GM11168 (cell line): ENCODE measurements at regions not wholly inside any gene's neighbourhood (a gene's known extent, or its start where the extent isn't known, plus 50 kb on each side); places are given as distances from the start of the nearest gene placed in this dataset.

Experiments
- in situ Hi-C: fragments of 300-500 bp; cut with MboI; formaldehyde crosslinking; loops from one replicate; pipeline ENCODE4 v1.12.0; 2022; ENCODE audit warnings: low sequenced_read_pairs; ENCODE audit not compliant: unreplicated experiment

- in situ Hi-C loops, result no loop called here
Observed at GRCh38 chr16:86894925-86895324, 316.6 kb downstream of the FOXL1 start.

DNA sequence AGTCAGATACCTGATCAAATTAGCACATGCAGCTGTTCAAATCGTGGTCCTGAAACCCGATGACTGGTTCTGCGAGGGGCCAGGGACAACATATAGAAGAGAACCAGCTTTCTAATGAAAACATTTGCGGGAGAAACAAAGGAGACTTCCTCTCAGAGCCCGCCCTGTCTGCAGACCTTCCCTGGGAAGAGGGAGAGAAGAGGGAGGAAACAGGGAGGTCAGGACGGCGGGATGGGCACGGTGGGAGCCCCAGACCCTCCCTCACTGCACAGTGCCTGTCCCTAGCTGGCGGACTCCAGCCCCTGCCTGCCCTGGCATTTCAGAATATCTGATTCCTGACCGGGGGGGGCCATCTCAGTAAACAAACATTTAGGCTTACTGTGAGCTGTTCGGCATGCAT, 317.3 kb downstream of the FOXL1 start:
- in situ Hi-C loops, result no loop called here

DNA sequence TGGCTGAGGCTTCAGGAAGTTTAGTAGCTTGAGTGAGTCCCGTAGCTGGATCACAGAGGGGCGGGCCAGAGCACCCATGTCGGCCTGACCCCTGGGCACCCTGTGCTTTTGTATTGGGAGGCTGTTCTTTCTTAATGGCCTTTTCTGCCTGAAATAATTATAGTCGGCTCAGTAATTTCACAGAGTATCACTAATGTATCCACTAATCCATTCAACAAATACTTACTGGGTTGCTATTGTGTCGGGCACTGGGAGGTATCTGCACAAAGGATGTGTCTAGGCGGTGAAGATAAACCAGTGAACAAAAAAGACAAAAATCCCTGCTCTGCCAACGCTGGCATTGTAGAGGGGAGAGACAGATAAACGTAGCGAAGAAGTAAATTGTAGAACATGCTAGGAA, 318.6 kb downstream of the FOXL1 start:
- in situ Hi-C loops, result no loop called here

DNA sequence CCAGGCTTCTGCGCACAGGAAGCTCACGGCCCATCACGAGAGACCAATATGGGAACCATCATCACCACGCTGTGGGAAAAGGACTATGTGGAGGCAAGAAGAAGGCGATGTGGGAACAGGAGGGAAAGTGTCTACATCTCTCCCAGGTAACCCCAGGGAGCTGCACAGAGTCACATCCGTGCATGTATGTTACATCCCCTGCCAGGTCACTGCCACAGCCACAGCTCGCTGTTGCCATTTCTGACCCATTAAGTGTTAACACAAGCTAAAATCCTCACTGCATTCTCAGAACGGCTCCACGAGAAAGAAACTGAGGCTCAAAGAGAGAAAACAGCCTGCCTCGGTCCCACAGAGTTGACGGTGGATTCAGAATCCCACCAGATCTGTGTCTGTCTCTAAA, 319.1 kb downstream of the FOXL1 start:
- in situ Hi-C loops, result no loop called here

GRCh38 chr16:86898386-86898785, 320.0 kb downstream of the FOXL1 start:
- in situ Hi-C loops, result no loop called here

GRCh38 chr16:86899151-86899550, 320.8 kb downstream of the FOXL1 start:
- in situ Hi-C loops, result no loop called here

GRCh38 chr16:86899757-86900156, 321.4 kb downstream of the FOXL1 start:
- in situ Hi-C loops, result no loop called here

- in situ Hi-C loops, result no loop called here
Observed at GRCh38 chr16:86901483-86901882, 323.1 kb downstream of the FOXL1 start.

GRCh38 chr16:86902656-86903001, 324.3 kb downstream of the FOXL1 start:
- in situ Hi-C loops, result no loop called here

GRCh38 chr16:86903068-86903467, 324.7 kb downstream of the FOXL1 start:
- in situ Hi-C loops, result no loop called here

- in situ Hi-C loops, result no loop called here
Observed at GRCh38 chr16:86905302-86905701, 327.0 kb downstream of the FOXL1 start.

DNA sequence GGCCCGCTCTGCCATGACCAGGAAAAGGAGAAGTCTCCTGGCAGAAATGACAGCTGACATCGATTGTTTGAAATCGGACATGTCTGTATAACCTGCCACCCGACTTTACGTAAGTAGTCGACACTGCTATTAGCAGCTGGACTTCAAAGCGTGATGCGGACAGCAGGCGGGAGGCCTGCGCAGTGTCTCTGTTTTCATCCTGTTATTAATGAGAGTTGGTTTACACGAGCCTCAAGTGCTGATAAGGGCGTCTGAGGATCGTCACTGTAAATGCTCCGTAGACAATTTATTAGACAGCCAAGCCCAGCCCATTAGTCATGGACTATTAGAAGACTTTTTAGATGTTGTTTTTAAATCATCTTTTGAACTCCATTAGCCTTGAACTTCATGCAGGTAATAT, 328.3 kb downstream of the FOXL1 start:
- in situ Hi-C loops, result no loop called here

DNA sequence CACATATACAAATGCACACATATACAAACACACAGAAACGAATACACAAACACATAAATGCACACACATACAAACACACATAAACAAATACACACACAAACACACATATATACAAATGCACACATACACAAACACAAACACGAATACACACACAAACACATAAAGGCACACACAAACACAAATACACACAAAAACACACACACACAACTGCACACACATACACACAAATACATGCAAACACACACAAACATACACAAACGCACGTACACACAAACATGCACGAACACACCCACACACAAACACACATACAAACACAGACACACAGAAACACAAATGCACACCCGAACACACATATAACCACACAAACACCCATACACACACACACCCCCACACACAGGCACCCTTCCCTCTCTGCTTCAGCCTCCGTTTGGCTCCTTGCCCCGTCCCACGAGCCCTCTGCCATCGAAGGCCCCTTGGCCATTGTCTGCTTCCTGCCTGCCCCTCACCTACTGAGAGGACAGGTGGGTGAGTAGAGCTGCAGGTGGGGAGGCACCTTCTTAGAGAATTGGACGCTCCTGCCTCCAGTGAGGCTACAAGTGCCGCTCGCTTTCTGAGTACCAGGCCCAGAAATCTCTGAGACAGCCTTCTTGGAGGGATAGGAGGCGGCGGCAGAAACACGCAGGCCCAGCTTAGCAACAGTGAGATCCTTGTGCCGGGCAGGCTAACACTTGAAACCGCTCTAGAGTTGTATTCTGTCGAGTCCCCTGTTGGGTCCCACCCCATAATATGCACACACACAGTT, 331.2 kb downstream of the FOXL1 start:
- in situ Hi-C loops, result no loop called here

DNA sequence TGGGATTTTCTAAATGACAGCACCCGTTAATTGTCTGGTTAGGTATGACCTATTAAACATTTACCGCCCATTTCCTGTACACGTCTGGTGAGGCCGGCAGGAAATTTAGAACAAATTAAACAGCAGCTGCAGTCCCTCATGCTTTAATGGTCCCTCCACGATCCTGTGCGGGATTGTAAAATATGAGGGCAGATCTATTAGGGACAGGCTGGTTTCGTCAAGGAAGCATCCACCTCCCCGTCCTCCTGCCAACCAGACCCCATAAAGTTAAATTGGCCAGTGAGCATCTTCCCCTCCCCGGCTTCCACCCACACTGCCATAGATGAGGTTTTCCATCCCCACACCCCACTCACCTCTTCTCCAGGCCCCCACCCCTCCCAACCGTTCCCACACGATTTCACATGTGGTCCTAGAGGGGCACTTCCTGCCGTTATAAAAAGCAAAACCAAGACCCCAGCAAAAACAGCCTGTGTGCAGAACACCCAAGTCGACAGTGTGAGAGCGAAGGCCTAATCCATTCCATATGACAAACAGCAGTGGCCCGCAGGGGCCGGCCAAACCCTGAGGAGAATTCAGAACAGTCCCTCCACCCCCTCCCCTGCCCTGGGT, 331.9 kb downstream of the FOXL1 start:
- in situ Hi-C loops, result no loop called here

GRCh38 chr16:86911437-86911958, 333.1 kb downstream of the FOXL1 start:
- in situ Hi-C loops, result no loop called here

- in situ Hi-C loops, result no loop called here
Observed at GRCh38 chr16:86913886-86914285, 335.5 kb downstream of the FOXL1 start.

GRCh38 chr16:86914876-86915717, 336.7 kb downstream of the FOXL1 start:
- in situ Hi-C loops, result no loop called here

GRCh38 chr16:86917471-86918365, 339.4 kb downstream of the FOXL1 start:
- in situ Hi-C loops, result no loop called here

- in situ Hi-C loops, result no loop called here
Observed at GRCh38 chr16:86918637-86919036, 340.3 kb downstream of the FOXL1 start.

DNA sequence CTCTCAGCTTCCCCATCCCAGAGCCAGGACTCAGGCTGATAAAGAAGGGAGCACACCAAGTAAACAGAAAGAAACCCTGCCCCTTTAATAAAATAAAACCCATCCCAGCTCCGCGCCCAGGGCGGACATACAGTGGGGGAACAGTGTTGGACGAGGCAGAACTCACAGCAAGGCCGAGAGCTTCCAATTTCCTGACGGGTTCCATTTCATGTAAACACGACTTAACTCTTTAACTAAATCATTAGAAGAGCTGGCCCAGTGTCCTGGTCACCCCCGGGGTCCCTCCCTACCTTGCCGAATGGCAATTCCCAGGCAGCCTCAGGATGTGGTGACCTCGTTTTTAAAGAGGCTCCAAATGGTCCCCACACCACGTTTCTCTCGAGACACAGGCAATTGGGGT, 340.7 kb downstream of the FOXL1 start:
- in situ Hi-C loops, result no loop called here
